GM18511 (cell line): ENCODE measurements at regions not wholly inside any gene's neighbourhood (a gene's known extent, or its start where the extent isn't known, plus 50 kb on each side); places are given as distances from the start of the nearest gene placed in this dataset.
"Not testable (repeated sequence)": the region's sequence is repeated elsewhere in the genome, so short reads cannot be mapped to it uniquely, and the experiment has no call there.

Source experiments
- ATAC-seq: cut with Tn5 transposase; IDR thresholded peaks from one replicate; pipeline ENCODE4 v1.9.1; 2021; ENCODE audit warnings: mild to moderate bottlenecking, moderate library complexity; ENCODE audit not compliant: unreplicated experiment

DNA sequence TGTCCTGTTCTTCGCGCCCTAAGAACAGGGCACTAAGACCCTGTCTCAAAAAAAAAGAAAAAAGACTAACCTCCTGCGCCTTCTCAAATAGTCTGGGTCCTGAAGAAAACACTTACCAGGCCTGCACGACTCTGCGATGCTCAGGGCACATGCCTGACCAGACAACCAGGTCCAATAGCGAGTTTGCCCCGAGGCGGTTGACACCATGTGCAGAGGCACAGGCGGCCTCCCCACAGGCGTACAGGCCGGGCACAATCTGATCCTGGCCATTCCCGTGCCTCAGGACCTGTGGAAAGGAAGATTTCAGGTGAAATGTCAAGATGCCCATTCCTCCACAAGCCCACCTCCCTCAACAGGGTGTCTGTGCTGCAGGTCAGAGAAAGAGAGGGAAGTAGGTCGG lies 65.9 kb upstream of the TNK2 start:
- not testable (repeated sequence) for ATAC-seq

DNA sequence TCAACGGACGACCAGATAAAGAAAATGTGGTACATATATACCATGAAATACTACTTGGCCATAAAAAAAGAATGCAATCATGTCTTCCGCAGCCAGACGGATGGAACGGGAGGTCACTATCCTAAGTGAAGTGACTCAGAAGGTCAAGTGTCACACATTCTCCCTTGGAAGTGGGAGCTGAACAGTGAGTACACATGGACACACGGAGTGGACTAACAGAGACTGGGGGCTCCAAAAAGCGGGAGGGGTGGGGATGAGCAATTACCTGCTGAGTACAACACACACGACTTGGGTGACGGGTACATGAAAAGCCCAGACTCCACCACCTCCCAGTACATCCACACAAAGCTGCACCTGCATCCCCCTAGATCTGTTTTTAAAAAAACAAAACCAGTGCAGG lies 62.5 kb upstream of the TNK2 start:
- ATAC-seq: not testable (repeated sequence)

- not testable (repeated sequence) for ATAC-seq
These were observed 61.8 kb upstream of the TNK2 start for GRCh38 chr3:195969838-195970776.

- not testable (repeated sequence) for ATAC-seq
These were observed 61.0 kb upstream of the TNK2 start for GRCh38 chr3:195969341-195969740.

- not testable (repeated sequence) for ATAC-seq
These were observed 59.8 kb upstream of the TNK2 start for GRCh38 chr3:195968104-195968503.

DNA sequence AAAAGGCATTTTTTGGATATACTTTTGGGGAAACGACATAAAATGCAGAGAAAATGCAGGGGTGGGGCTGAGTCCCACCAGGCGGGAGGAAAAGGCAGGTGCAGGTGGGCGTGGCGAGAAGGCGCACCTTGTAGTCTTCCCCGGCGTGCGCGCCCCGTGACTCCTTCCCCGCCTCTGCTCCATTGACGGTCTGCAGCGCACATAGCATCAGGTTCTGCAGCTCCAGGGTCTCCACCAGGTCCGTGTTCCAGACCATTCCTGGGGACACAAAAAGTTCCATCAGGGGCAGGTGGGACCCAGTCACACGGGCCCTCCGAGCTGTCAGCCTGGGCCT lies 59.0 kb upstream of the TNK2 start:
- ATAC-seq: not testable (repeated sequence)

GRCh38 chr3:195966563-195967386 lies 58.4 kb upstream of the TNK2 start:
- ATAC-seq: not testable (repeated sequence)

- ATAC-seq: not testable (repeated sequence)
These were observed 56.9 kb upstream of the TNK2 start for GRCh38 chr3:195965217-195965616.

DNA sequence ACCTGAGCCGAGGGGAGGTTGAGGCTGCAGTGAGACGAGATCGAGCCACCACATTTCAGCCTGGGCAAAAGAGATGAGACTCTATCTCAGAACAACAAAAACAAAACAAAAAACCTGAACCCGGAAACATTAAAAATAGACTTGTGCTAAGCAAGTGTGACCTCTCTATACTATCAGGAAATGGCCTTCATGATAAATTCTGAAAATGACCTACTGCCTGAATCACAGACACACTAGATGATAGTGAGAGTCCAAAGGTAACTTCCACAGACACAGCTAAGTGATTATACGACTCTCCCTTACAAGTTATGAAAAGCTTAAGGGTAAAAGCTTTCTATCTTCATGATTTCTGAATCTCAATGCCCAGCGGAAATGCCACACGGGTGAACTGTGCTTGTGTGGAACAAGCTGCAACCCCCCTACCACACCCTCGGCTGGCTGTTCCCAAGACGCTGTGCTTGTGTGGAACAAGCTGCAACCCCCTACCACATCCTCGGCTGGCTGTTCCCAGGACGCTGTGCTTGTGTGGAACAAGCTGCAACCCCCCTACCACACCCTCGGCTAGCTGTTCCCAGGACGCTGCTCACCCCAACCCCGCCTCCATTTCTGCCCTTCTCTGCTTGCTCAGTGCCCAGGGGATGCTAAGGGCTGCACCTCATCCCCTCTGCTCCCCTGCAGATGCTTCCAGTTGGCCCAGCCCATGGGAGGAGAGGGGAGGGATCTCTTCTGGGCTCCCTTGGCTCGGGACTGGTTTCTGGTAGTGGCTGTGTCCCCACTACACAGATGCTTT lies 56.2 kb upstream of the TNK2 start:
- ATAC-seq: not testable (repeated sequence)

- ATAC-seq: not testable (repeated sequence)
These were observed 53.9 kb upstream of the TNK2 start for GRCh38 chr3:195962222-195962621.

DNA sequence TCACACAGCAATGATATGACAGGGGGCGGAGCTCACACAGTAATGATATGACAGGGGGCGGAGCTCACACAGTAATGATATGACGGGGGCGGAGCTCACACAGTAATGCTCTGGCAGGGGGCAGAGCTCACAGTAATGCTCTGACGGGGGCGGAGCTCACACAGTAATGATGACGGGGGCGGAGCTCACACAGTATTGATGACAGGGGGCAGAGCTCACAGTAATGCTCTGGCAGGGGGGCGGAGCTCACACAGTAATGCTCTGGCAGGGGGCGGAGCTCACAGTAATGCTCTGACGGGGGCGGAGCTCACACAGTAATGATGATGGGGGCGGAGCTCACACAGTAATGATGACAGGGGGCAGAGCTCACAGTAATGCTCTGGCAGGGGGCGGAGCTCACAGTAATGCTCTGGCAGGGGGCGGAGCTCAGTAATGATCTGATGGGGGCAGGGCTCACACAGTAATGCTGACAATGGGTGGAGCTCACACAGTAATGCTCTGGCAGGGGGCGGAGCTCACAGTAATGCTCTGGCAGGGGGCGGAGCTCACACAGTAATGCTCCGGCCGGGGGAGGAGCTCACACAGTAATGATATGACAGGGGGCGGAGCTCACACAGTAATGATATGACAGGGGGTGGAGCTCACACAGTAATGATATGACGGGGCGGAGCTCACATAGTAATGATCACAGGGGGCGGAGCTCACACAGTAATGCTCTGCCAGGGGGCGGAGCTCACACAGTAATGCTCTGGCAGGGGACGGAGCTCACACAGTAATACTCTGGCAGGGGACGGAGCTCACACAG lies 52.8 kb upstream of the TNK2 start:
- not testable (repeated sequence) for ATAC-seq

GRCh38 chr3:195960164-195960563 lies 51.8 kb upstream of the TNK2 start:
- ATAC-seq: not testable (repeated sequence)

DNA sequence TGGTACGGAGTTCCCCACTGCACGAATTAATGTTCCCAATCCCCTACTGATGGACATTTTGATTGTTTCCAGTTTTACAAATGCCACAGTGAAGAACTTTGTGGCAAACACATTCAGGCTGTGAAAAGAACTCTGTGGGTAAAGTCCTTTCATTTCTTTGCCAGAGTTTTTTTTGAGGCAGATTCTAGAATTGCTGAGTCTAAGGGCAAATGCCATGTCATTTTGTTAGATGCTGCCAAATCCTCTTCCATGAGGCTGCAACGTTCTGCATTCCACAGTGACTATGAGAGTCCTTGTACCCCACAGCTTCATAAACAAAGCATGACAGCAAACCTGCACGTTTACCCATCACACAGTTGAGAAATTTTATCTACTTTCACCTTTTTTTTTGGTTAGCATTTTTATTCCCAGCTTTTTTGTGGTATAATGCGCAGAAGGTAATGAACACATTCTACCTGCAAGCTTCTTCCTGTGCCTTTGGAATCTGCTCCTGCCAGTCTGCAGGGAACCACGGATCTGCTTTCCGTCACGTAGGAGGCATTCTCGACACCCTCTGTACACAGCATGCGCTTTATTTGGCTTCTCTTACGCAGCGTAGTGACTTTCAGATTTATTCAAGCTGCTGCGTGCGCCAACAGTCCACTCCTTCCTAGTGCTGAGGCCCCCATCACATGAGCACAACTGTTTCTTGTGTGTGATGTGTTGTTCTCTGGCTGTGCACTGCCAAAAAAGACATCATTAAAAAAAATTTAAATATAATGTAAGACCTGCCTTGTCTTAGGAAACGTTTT lies 51.2 kb upstream of the TNK2 start:
- not testable (repeated sequence) for ATAC-seq

DNA sequence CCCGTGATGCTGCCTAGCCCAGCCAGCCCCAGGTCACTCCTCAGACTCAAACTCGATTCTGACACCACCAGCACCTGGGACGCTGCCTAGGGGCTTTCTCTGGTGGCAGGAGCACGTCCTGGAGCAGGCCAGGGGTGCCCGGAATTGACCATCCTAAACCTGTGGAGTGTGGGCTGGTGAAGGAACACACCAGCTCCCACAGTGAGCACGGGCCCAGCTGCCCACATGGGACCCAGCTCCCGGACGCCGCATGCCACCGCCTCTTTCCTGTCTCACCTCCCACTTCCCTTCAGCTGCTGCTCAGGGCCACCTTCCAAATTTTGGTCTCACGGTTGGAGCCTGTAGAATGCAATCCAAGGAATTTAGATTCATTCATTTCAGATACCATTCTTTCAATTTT lies 50.4 kb upstream of the TNK2 start:
- not testable (repeated sequence) for ATAC-seq
